Upper lobe of left lung (tissue), 4 donors: ENCODE measurements at regions not wholly inside any gene's neighbourhood (a gene's known extent, or its start where the extent isn't known, plus 50 kb on each side); places are given as distances from the start of the nearest gene placed in this dataset.

Experiments used
- CTCF ChIP-seq, 6 experiments: fragments of 450-650 bp in 4 of 6; fragments of 200-600 bp in 2 of 6; sonication (generic) in 2 of 6; IDR thresholded peaks; one replicate each; pipeline ENCODE4 v1.5.1; 2016 to 2019; ENCODE audit warnings: antibody characterized with exemption in 6 of 6
- EP300 ChIP-seq, 4 donors: sonication (generic); formaldehyde crosslinking; IDR thresholded peaks; one replicate each; pipeline ENCODE4 v1.5.1; 2017; ENCODE audit warnings: antibody characterized with exemption in 4 of 4, control low read depth in 2 of 4
- POLR2A ChIP-seq, 4 donors: fragments of 450-650 bp; IDR thresholded peaks; one replicate each; pipeline ENCODE4 v1.5.1; 2016 to 2017; ENCODE audit warnings: antibody characterized with exemption in 4 of 4, mild to moderate bottlenecking in 2 of 4
- POLR2AphosphoS5 ChIP-seq, 2 donors: sonication (generic); formaldehyde crosslinking; IDR thresholded peaks; one replicate each; pipeline ENCODE4 v1.5.1; 2017; ENCODE audit warnings: antibody characterized with exemption in 2 of 2

- no peak for TF ChIP-seq CTCF (IDR thresholded peaks at IDR 0.05)
- TF ChIP-seq EP300 (IDR thresholded peaks at IDR 0.05), result no peak
- no peak for TF ChIP-seq POLR2A (IDR thresholded peaks at IDR 0.05)
- no peak for TF ChIP-seq POLR2AphosphoS5 (IDR thresholded peaks at IDR 0.05)
Observed at GRCh38 chr5:167790462-167791260, 500.8 kb upstream of the WWC1 start.
